CD4-positive, alpha-beta T cell treated with Interferon alpha-2 for 1 hour (primary cell): ENCODE measurements at regions not wholly inside any gene's neighbourhood (a gene's known extent, or its start where the extent isn't known, plus 50 kb on each side); places are given as distances from the start of the nearest gene placed in this dataset.

Source experiments
- DNase-seq, 2 donors: peaks; one replicate each; pipeline ENCODE4 v3.0.0-alpha.2; 2020 to 2022

DNA sequence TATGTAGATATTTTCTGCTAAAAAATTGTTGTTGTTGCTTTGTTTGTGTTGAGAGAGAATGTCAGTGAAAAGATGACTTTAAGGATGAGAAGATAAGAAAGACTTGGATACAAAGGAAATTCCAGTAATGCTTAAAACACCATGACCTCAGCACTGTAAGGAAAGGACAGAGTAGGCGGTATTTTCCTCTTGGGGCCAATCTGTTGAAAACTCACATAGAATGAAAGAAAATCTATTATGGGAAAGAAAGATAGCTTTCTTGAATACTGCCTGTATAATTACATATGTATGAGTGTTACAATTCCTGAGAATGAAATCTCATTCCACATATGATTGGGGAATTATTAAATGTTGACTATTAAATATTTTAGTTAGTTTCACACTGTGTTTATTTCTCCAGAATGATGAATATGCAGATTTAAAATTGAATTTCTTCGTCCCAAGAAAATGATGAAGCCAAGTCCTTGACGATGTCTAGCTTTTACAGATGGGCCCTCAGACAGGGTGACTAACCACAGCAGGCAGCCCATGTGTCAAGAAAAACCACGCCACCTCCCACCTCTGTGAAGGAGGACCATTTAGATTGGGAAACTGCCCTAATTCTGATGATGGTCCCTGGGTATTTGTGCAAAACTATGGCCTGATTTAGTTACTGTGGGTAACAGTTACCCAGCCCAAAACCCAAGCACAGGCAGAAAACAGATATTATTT, 49.7 kb upstream of the LMO4 start:
- DNase-seq = no peak
